K562 (cell line): ENCODE measurements at regions not wholly inside any gene's neighbourhood (a gene's known extent, or its start where the extent isn't known, plus 50 kb on each side); places are given as distances from the start of the nearest gene placed in this dataset.

Experiments
- ATAC-seq: fragments of 200-7000 bp; cut with Tn5 transposase; 3 replicates; pipeline ENCODE4 v1.9.1; 2020; ENCODE audit warnings: moderate library complexity
- BruUV-seq: library from RNA; stranded (reverse); fragments of 400-500 nt; replicated peaks from 2 replicates; lab custom pipeline; 2021; lab: Mats Ljungman, UMichigan
- CTCF ChIA-PET: fragments of 300-600 bp; formaldehyde crosslinking; extraction: SDS; loops from one replicate; lab custom pipeline; 2021; ENCODE audit warnings: low intra/inter-chr PET ratio; lab: Yijun Ruan, JAX
- POLR2A ChIA-PET: fragments of 300-600, 350-650 bp; sonication (Branson Sonifier 250); formaldehyde crosslinking; extraction: SDS; loops from one replicate; lab custom pipeline; 2021; ENCODE audit warnings: antibody characterized with exemption, inconsistent platforms; lab: Yijun Ruan, JAX
- DNase-seq, 4 experiments: peaks; one replicate each; pipeline versions ENCODE4 v3.0.0 to v3.0.0-alpha.2; 2011 to 2018; ENCODE audit warnings: low spot score in 3 of 4, mixed read lengths in 3 of 4; ENCODE audit errors: extremely low read depth in 1 of 4
- FAIRE-seq: peaks from 2 replicates; lab custom pipeline; 2011; peaks lifted over from hg19 to GRCh38; lab: Jason Lieb, UNC
- H2AFZ ChIP-seq: 2 replicates; pipeline ENCODE4 v1.6.0; 2011; ENCODE audit warnings: low read depth, low read length, control low read depth, inconsistent platforms
- H3K27ac ChIP-seq: fragments of 200-600 bp; 3 replicates; pipeline ENCODE4 v1.8.0; 2011; ENCODE audit warnings: low read depth, mild to moderate bottlenecking, control low read depth, inconsistent platforms, low read length, moderate library complexity, mixed read lengths; ENCODE audit errors: extremely low read depth
- H3K27me3 ChIP-seq, 2 experiments: fragments of 300-600 bp in 1 of 2; 2 replicates in 1 of 2; 3 replicates in 1 of 2; pipeline versions ENCODE4 v1.6.0 to v1.8.0; 2011; ENCODE audit warnings: inconsistent platforms in 2 of 2, low read length in 2 of 2, mild to moderate bottlenecking in 1 of 2, mixed read lengths in 1 of 2, moderate library complexity in 1 of 2; ENCODE audit not compliant: control insufficient read depth in 2 of 2, insufficient read depth in 2 of 2
- H3K36me3 ChIP-seq: fragments of 300-600 bp; 3 replicates; pipeline ENCODE4 v1.8.0; 2011; ENCODE audit warnings: mild to moderate bottlenecking, low read length, inconsistent platforms; ENCODE audit not compliant: control insufficient read depth, insufficient read depth
- H3K4me1 ChIP-seq, 2 experiments: fragments of 200-600 bp in 1 of 2; replicated peaks in 1 of 2; 2 replicates in 1 of 2; 3 replicates in 1 of 2; pipeline versions ENCODE4 v1.5.1 to v1.8.0; 2011; ENCODE audit warnings: inconsistent platforms in 2 of 2, low read length in 2 of 2, mild to moderate bottlenecking in 1 of 2, mixed read lengths in 1 of 2, moderate library complexity in 1 of 2; ENCODE audit not compliant: control insufficient read depth in 2 of 2, insufficient read depth in 2 of 2
- H3K4me2 ChIP-seq: 2 replicates; pipeline ENCODE4 v1.6.1; 2011; ENCODE audit warnings: low read length, control low read depth, inconsistent platforms, mixed read lengths; ENCODE audit not compliant: insufficient read depth
- H3K4me3 ChIP-seq: fragments of 200-600 bp; sonication (generic), shearing (Covaris generic); 2 replicates; pipeline ENCODE4 v1.5.1; 2016; ENCODE audit warnings: control low read depth, inconsistent platforms
- H3K79me2 ChIP-seq: fragments of 200-600 bp; 3 replicates; pipeline ENCODE4 v1.8.0; 2011; ENCODE audit warnings: low read length, inconsistent platforms; ENCODE audit not compliant: control insufficient read depth, insufficient read depth
- H3K9ac ChIP-seq, 2 experiments: 2 replicates each; pipeline versions ENCODE4 v1.6.0 to v1.6.1; 2011; ENCODE audit warnings: low read depth in 2 of 2, low read length in 2 of 2, control low read depth in 1 of 2, inconsistent platforms in 1 of 2, mild to moderate bottlenecking in 1 of 2, mixed read lengths in 1 of 2; ENCODE audit not compliant: insufficient read depth in 1 of 2
- H3K9me1 ChIP-seq: one replicate; pipeline ENCODE4 v1.6.0; 2011; ENCODE audit warnings: inconsistent platforms, mild to moderate bottlenecking, low read length, moderate library complexity; ENCODE audit not compliant: control insufficient read depth, insufficient read depth
- H3K9me3 ChIP-seq: replicated peaks from 2 replicates; pipeline ENCODE4 v1.5.1; 2011; ENCODE audit warnings: low read depth, low read length, inconsistent platforms; ENCODE audit not compliant: control insufficient read depth, insufficient read depth
- H4K20me1 ChIP-seq: replicated peaks from 2 replicates; pipeline ENCODE4 v1.6.1; 2011; ENCODE audit warnings: low read length, inconsistent platforms, mixed read lengths; ENCODE audit not compliant: control insufficient read depth, insufficient read depth
- DLX4 ChIP-seq: fragments of 250-450 bp; sonication (Bioruptor Pico); IDR thresholded peaks from 2 replicates; pipeline ENCODE4 v1.6.1; 2021; ENCODE audit warnings: mild to moderate bottlenecking
- HDAC1 ChIP-seq, 2 experiments: fragments of 450-650 bp; IDR thresholded peaks; 2 replicates each; pipeline ENCODE4 v1.6.1; 2016 to 2017; ENCODE audit warnings: inconsistent platforms in 1 of 2, mild to moderate bottlenecking in 1 of 2, moderate library complexity in 1 of 2
- NFIC ChIP-seq: fragments of 450-650 bp; IDR thresholded peaks from 2 replicates; pipeline ENCODE4 v1.6.1; 2017; ENCODE audit warnings: mild to moderate bottlenecking, inconsistent platforms
- PHF20 ChIP-seq: fragments of 450-650 bp; IDR thresholded peaks from 2 replicates; pipeline ENCODE4 v1.6.1; 2018; ENCODE audit not compliant: partially characterized antibody
- PHF21A ChIP-seq: fragments of 450-650 bp; IDR thresholded peaks from 2 replicates; pipeline ENCODE4 v1.6.1; 2017; ENCODE audit warnings: low read depth, borderline replicate concordance
- UBTF ChIP-seq, 2 experiments: IDR thresholded peaks; 2 replicates each; pipeline ENCODE4 v1.6.1; 2012; ENCODE audit warnings: improper control_type of control experiment in 2 of 2, low read depth in 2 of 2, low read length in 2 of 2, borderline replicate concordance in 1 of 2
- ZFPM2 ChIP-seq: fragments of 250-450 bp; sonication (Bioruptor Pico); IDR thresholded peaks from 2 replicates; pipeline ENCODE4 v1.5.1; 2022; ENCODE audit warnings: mild to moderate bottlenecking
- ZNF830 ChIP-seq: fragments of 250-450 bp; sonication (Bioruptor Pico); IDR thresholded peaks from 2 replicates; pipeline ENCODE4 v1.5.0; 2021; ENCODE audit warnings: mild to moderate bottlenecking
- WGBS: fragments of 100-300 bp; shearing (Covaris generic); methylation state at CpG from one replicate; pipeline ENCODE4 v1.1.6; 2016; ENCODE audit warnings: low coverage, mixed read lengths; ENCODE audit not compliant: insufficient coverage; ENCODE audit errors: missing lambda C conversion rate; 5-methylcytosine and 5-hydroxymethylcytosine counted together
- in situ Hi-C: fragments of 300-500 bp; cut with MboI; formaldehyde crosslinking; loops from 4 replicates; pipeline ENCODE4 v1.15.0; 2018; ENCODE audit warnings: inconsistent platforms, mixed read lengths
- intact Hi-C: fragments of 100-400 bp; cut with micrococcal nuclease; formaldehyde crosslinking; loops from 2 replicates; pipeline ENCODE4 v1.14.2; 2022

- H3K36me3 ChIP-seq = no peaks in the 10 kb centered on the region
- TF ChIP-seq NFIC = no peak
- TF ChIP-seq ZFPM2 (CRISPR knock-in tag) = no peak
- no peak for TF ChIP-seq DLX4 (CRISPR knock-in tag)
- TF ChIP-seq, all 486 proteins: peak for 0
- H3K4me1 ChIP-seq = no peaks in the 10 kb centered on the region
- WGBS = 0% methylated on average over 2 of the region's 2 CpGs
- POLR2A ChIA-PET = no interaction called here
- H3K79me2 ChIP-seq = no peaks in the 10 kb centered on the region
- no TSS peak for BruUV-seq
- intact Hi-C loops = no loop called here
- no peak overlapping the region for H3K9ac ChIP-seq
- no peak overlapping the region for H3K27ac ChIP-seq
- in situ Hi-C loops = no loop called here
- no peaks in the 10 kb centered on the region for H3K9me3 ChIP-seq
- no peaks in the 10 kb centered on the region for H4K20me1 ChIP-seq
- H3K4me2 ChIP-seq = no peak overlapping the region
- H3K27me3 ChIP-seq = peaks cover 0 to 2% of the 10 kb centered on the region in 2 experiments; a peak in 1 of 5 replicates
- DNase-seq (no peak), FAIRE-seq (no peak), ATAC-seq (no peak)
- H3K9me1 ChIP-seq = no peaks in the 10 kb centered on the region
- CTCF ChIA-PET = no interaction called here
- no peak overlapping the region for H3K4me3 ChIP-seq
- no peak overlapping the region for H2AFZ ChIP-seq
These were observed 98.2 kb downstream of the KLF5 start for GRCh38 chr13:73157031-73157430.

- no peak for ATAC-seq
- Histone ChIP-seq H4K20me1 (no peaks in the 10 kb centered on the region), H2AFZ (no peak overlapping the region), H3K9ac (no peak overlapping the region), H3K4me1 (no peaks in the 10 kb centered on the region), H3K4me2 (no peak overlapping the region), H3K9me3 (no peaks in the 10 kb centered on the region), H3K4me3 (no peak overlapping the region), H3K27me3 (no peaks in the 10 kb centered on the region; a peak in 2 of 5 replicates), H3K9me1 (no peaks in the 10 kb centered on the region), H3K36me3 (no peaks in the 10 kb centered on the region), H3K27ac (no peak overlapping the region), H3K79me2 (no peaks in the 10 kb centered on the region)
- FAIRE-seq = no peak
- intact Hi-C loops (no loop called here), in situ Hi-C loops (no loop called here)
- ChIA-PET CTCF (no interaction called here), POLR2A (no interaction called here)
- TF ChIP-seq PHF20 (no peak), PHF21A (no peak), HDAC1 (IDR thresholded peaks at IDR 0.05) (no peak), ZNF830 (CRISPR knock-in tag) (no peak), UBTF (IDR thresholded peaks at IDR 0.05; ENCODE audit: borderline replicate concordance in 1 of 2, low read depth in 2 of 2, low read length in 2 of 2) (no peak)
- DNase-seq = no peak
- WGBS = 10% methylated on average over 2 of the region's 2 CpGs
- no TSS peak for BruUV-seq
These were observed 87.9 kb downstream of the KLF5 start for GRCh38 chr13:73146707-73147106.
